ENCODE measurements at regions not wholly inside any gene's neighbourhood (a gene's known extent, or its start where the extent isn't known, plus 50 kb on each side); places are given as distances from the start of the nearest gene placed in this dataset.

DNA sequence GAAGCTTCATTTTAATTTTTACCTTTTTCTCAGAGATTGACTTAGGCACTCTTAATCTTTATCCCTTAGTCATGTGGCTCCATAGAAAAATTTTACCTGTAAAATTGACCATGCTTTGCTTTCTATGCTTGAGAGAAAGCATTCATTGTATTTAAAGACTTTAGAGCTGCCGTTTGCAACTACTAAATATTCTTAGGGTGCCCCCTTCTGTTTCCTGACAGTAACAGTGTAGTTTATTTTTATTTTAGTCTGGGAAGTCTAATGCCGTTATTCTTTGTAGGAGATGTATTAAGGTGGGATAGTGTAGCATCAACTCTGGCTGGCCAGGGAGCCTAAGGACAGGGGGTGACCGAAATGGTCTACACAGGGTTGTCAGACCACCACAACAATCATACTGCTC, 84.5 kb upstream of the SYNPR start:
- Histone ChIP-seq H3K27ac (ENCODE audit: insufficient read depth, low read length) (no peak overlapping the region), H3K4me2 (ENCODE audit: extremely low read depth, insufficient read depth, low read length) (no peak overlapping the region), H2AFZ (ENCODE audit: low read length) (no peak overlapping the region), H3K9me3 (ENCODE audit: control insufficient read depth, insufficient read depth, low read depth, low read length) (no peaks in the 10 kb centered on the region), H3K27me3 (ENCODE audit: control insufficient read depth, insufficient read depth, low read length) (no peaks in the 10 kb centered on the region), H4K20me1 (ENCODE audit: control insufficient read depth, extremely low read depth, insufficient read depth, low read length) (no peaks in the 10 kb centered on the region), H3K36me3 (ENCODE audit: control insufficient read depth, insufficient read depth, low read length) (no peaks in the 10 kb centered on the region), H3K79me2 (ENCODE audit: control insufficient read depth, insufficient read depth, low read length) (no peaks in the 10 kb centered on the region), H3K4me3 (replicated peaks in 1 of 4; ENCODE audit: control extremely low read depth in 1 of 4, insufficient read depth in 1 of 4, low read depth in 3 of 4, low read length in 4 of 4) (no peak overlapping the region), H3K9ac (ENCODE audit: insufficient read depth, low read length) (no peak overlapping the region), H3K4me1 (ENCODE audit: control insufficient read depth, extremely low read depth, insufficient read depth, low read length) (no peaks in the 10 kb centered on the region)
- no peak for TF ChIP-seq EZH2 (IDR thresholded peaks at IDR 0.05; ENCODE audit: low read length, missing control alignments)
- TF ChIP-seq, protein P1, sequence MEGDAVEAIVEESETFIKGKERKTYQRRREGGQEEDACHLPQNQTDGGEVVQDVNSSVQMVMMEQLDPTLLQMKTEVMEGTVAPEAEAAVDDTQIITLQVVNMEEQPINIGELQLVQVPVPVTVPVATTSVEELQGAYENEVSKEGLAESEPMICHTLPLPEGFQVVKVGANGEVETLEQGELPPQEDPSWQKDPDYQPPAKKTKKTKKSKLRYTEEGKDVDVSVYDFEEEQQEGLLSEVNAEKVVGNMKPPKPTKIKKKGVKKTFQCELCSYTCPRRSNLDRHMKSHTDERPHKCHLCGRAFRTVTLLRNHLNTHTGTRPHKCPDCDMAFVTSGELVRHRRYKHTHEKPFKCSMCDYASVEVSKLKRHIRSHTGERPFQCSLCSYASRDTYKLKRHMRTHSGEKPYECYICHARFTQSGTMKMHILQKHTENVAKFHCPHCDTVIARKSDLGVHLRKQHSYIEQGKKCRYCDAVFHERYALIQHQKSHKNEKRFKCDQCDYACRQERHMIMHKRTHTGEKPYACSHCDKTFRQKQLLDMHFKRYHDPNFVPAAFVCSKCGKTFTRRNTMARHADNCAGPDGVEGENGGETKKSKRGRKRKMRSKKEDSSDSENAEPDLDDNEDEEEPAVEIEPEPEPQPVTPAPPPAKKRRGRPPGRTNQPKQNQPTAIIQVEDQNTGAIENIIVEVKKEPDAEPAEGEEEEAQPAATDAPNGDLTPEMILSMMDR (conservative IDR thresholded peaks at IDR 0.05 in 1 of 2, IDR thresholded peaks at IDR 0.05 in 1 of 2; ENCODE audit: low read depth in 1 of 2, low read length in 2 of 2): peak; percentile 31 to 54
- DNase-seq (ENCODE audit: low read depth in 2 of 2): peak; percentile 27 to 48

DNA sequence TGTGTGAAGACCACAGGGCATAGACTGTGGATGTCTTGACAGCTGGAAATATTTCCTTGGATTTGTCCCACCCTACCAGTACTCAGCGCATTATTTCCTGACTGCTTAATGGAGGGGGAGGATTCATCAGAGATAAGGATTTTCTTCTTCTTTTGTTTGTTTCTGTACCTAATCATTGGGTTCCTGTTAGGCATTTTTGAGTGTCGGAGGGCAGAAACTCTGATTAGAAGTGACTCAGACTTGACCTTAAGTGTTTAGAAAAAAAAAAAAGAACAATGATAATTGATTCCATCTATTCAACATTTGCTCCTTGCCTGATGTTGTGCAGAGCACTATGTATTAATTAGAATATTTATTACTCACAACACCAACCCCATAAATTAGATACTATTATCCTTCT, 78.5 kb upstream of the SYNPR start:
- Histone ChIP-seq H3K27ac (ENCODE audit: insufficient read depth, low read length) (no peak overlapping the region), H3K4me3 (replicated peaks in 1 of 4; ENCODE audit: control extremely low read depth in 1 of 4, insufficient read depth in 1 of 4, low read depth in 3 of 4, low read length in 4 of 4) (no peak overlapping the region), H4K20me1 (ENCODE audit: control insufficient read depth, extremely low read depth, insufficient read depth, low read length) (no peaks in the 10 kb centered on the region), H3K4me2 (ENCODE audit: extremely low read depth, insufficient read depth, low read length) (no peak overlapping the region), H3K79me2 (ENCODE audit: control insufficient read depth, insufficient read depth, low read length) (no peaks in the 10 kb centered on the region), H3K36me3 (ENCODE audit: control insufficient read depth, insufficient read depth, low read length) (no peaks in the 10 kb centered on the region), H3K27me3 (ENCODE audit: control insufficient read depth, insufficient read depth, low read length) (no peaks in the 10 kb centered on the region), H2AFZ (ENCODE audit: low read length) (no peak overlapping the region), H3K9ac (ENCODE audit: insufficient read depth, low read length) (no peak overlapping the region), H3K9me3 (ENCODE audit: control insufficient read depth, insufficient read depth, low read depth, low read length) (no peaks in the 10 kb centered on the region), H3K4me1 (ENCODE audit: control insufficient read depth, extremely low read depth, insufficient read depth, low read length) (no peaks in the 10 kb centered on the region)
- DNase-seq (ENCODE audit: low read depth in 2 of 2): no peak
- TF ChIP-seq, protein P1 (conservative IDR thresholded peaks at IDR 0.05 in 1 of 2, IDR thresholded peaks at IDR 0.05 in 1 of 2; ENCODE audit: low read depth in 1 of 2, low read length in 2 of 2): no peak
- no peak for TF ChIP-seq EZH2 (IDR thresholded peaks at IDR 0.05; ENCODE audit: low read length, missing control alignments)

DNA sequence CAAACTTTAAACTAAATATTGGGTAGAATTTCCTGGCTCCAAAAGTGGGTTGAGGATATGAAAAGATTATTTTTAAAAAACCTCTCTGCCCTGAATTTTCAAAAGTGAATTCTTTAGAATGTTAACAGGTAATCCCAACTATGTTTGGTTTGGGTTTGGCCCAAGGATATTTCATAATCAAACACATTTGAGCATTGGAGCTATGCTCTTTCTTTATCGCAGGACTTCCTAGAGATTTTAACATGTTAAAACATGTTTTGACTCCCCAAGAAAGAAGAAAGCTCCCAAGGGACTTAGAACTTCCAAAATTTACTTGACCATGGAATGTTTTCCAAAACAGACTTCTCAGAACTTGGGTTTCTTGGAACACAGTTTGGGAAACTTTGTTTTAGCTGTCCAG, 75.6 kb upstream of the SYNPR start:
- Histone ChIP-seq H3K4me1 (ENCODE audit: control insufficient read depth, extremely low read depth, insufficient read depth, low read length) (no peaks in the 10 kb centered on the region), H3K9me3 (ENCODE audit: control insufficient read depth, insufficient read depth, low read depth, low read length) (no peaks in the 10 kb centered on the region), H3K9ac (ENCODE audit: insufficient read depth, low read length) (no peak overlapping the region), H3K27me3 (ENCODE audit: control insufficient read depth, insufficient read depth, low read length) (no peaks in the 10 kb centered on the region), H4K20me1 (ENCODE audit: control insufficient read depth, extremely low read depth, insufficient read depth, low read length) (no peaks in the 10 kb centered on the region), H3K4me3 (replicated peaks in 1 of 4; ENCODE audit: control extremely low read depth in 1 of 4, insufficient read depth in 1 of 4, low read depth in 3 of 4, low read length in 4 of 4) (no peak overlapping the region), H3K4me2 (ENCODE audit: extremely low read depth, insufficient read depth, low read length) (no peak overlapping the region), H3K36me3 (ENCODE audit: control insufficient read depth, insufficient read depth, low read length) (no peaks in the 10 kb centered on the region), H3K79me2 (ENCODE audit: control insufficient read depth, insufficient read depth, low read length) (no peaks in the 10 kb centered on the region), H2AFZ (ENCODE audit: low read length) (no peak overlapping the region), H3K27ac (ENCODE audit: insufficient read depth, low read length) (no peak overlapping the region)
- TF ChIP-seq EZH2 (IDR thresholded peaks at IDR 0.05; ENCODE audit: low read length, missing control alignments): no peak
- TF ChIP-seq, protein P1 (conservative IDR thresholded peaks at IDR 0.05 in 1 of 2, IDR thresholded peaks at IDR 0.05 in 1 of 2; ENCODE audit: low read depth in 1 of 2, low read length in 2 of 2): no peak
- no peak for DNase-seq (ENCODE audit: low read depth in 2 of 2)
